Activated CD8-positive, alpha-beta T cell treated with anti-CD3 and anti-CD28 coated beads for 36 hours (primary cell): ENCODE measurements at regions not wholly inside any gene's neighbourhood (a gene's known extent, or its start where the extent isn't known, plus 50 kb on each side); places are given as distances from the start of the nearest gene placed in this dataset.

Experiments used
- ATAC-seq: fragments of 200-7000 bp; cut with Tn5 transposase; one replicate; pipeline ENCODE4 v1.10.0; 2021; ENCODE audit warnings: mild to moderate bottlenecking, moderate library complexity
- CTCF ChIA-PET: fragments of 350-600 bp; sonication (Branson Sonifier 250); formaldehyde crosslinking; loops from one replicate; lab custom pipeline; 2021; ENCODE audit warnings: antibody characterized with exemption; lab: Charles Lee
- POLR2A ChIA-PET: fragments of 350-600 bp; sonication (Branson Sonifier 250); formaldehyde crosslinking; loops from one replicate; lab custom pipeline; 2021; ENCODE audit warnings: antibody characterized with exemption; lab: Charles Lee
- DNase-seq: peaks from one replicate; pipeline ENCODE4 v3.0.0-alpha.2; 2020
- H3K27ac Mint-ChIP-seq: one replicate; pipeline ENCODE4 v1.8.0; 2021; ENCODE audit warnings: mild to moderate bottlenecking, mixed read lengths
- H3K27me3 Mint-ChIP-seq: one replicate; pipeline ENCODE4 v1.8.0; 2021; ENCODE audit warnings: mixed read lengths
- H3K36me3 Mint-ChIP-seq: one replicate; pipeline ENCODE4 v1.8.0; 2021; ENCODE audit warnings: low read depth, mixed read lengths
- H3K4me1 Mint-ChIP-seq: one replicate; pipeline ENCODE4 v1.8.0; 2021; ENCODE audit warnings: low read depth, mixed read lengths
- H3K4me3 Mint-ChIP-seq: one replicate; pipeline ENCODE4 v1.8.0; 2021; ENCODE audit warnings: mild to moderate bottlenecking, moderate library complexity, mixed read lengths
- H3K9me3 Mint-ChIP-seq: one replicate; pipeline ENCODE4 v1.8.0; 2021; ENCODE audit warnings: mixed read lengths
- CTCF ChIP-seq: fragments of 200-600 bp; IDR thresholded peaks from one replicate; pipeline ENCODE4 v1.8.0; 2022; ENCODE audit warnings: antibody characterized with exemption, mild to moderate bottlenecking
- intact Hi-C: fragments of 100-400 bp; cut with micrococcal nuclease; formaldehyde crosslinking; loops from one replicate; pipeline ENCODE4 v1.10.0; 2022

- H3K4me1 Mint-ChIP-seq = no peaks in the 10 kb centered on the region
- H3K36me3 Mint-ChIP-seq = no peaks in the 10 kb centered on the region
- H3K27me3 Mint-ChIP-seq = peaks cover 6% of the 10 kb centered on the region
- no peak for TF ChIP-seq CTCF
- no peaks in the 10 kb centered on the region for H3K9me3 Mint-ChIP-seq
- CTCF ChIA-PET = no interaction called here
- no peak overlapping the region for H3K27ac Mint-ChIP-seq
- intact Hi-C loops = no loop called here
- no peak for DNase-seq
- no peak for ATAC-seq
- POLR2A ChIA-PET = no interaction called here
- H3K4me3 Mint-ChIP-seq = no peak overlapping the region
Observed at GRCh38 chr2:234684466-234684865, 187.6 kb upstream of the ARL4C start.

- no peak for TF ChIP-seq CTCF
- H3K36me3 Mint-ChIP-seq = no peaks in the 10 kb centered on the region
- no peak for ATAC-seq
- no peak for DNase-seq
- intact Hi-C loops = no loop called here
- no peak overlapping the region for H3K27ac Mint-ChIP-seq
- POLR2A ChIA-PET = no interaction called here
- H3K9me3 Mint-ChIP-seq = no peaks in the 10 kb centered on the region
- H3K4me1 Mint-ChIP-seq = no peaks in the 10 kb centered on the region
- CTCF ChIA-PET = no interaction called here
- no peak overlapping the region for H3K4me3 Mint-ChIP-seq
- peaks cover 6% of the 10 kb centered on the region for H3K27me3 Mint-ChIP-seq
Observed at GRCh38 chr2:234683950-234684349, 187.1 kb upstream of the ARL4C start.

GRCh38 chr2:234682492-234683228 is 185.8 kb upstream of the ARL4C start:
- Mint-ChIP-seq H3K27me3 (peaks cover 6% of the 10 kb centered on the region), H3K27ac (no peak overlapping the region), H3K4me3 (no peak overlapping the region), H3K36me3 (no peaks in the 10 kb centered on the region), H3K4me1 (no peaks in the 10 kb centered on the region), H3K9me3 (no peaks in the 10 kb centered on the region)
- intact Hi-C loops = no loop called here
- ChIA-PET POLR2A (no interaction called here), CTCF (no interaction called here)
- DNase-seq = no peak
- no peak for TF ChIP-seq CTCF
- no peak for ATAC-seq

DNA sequence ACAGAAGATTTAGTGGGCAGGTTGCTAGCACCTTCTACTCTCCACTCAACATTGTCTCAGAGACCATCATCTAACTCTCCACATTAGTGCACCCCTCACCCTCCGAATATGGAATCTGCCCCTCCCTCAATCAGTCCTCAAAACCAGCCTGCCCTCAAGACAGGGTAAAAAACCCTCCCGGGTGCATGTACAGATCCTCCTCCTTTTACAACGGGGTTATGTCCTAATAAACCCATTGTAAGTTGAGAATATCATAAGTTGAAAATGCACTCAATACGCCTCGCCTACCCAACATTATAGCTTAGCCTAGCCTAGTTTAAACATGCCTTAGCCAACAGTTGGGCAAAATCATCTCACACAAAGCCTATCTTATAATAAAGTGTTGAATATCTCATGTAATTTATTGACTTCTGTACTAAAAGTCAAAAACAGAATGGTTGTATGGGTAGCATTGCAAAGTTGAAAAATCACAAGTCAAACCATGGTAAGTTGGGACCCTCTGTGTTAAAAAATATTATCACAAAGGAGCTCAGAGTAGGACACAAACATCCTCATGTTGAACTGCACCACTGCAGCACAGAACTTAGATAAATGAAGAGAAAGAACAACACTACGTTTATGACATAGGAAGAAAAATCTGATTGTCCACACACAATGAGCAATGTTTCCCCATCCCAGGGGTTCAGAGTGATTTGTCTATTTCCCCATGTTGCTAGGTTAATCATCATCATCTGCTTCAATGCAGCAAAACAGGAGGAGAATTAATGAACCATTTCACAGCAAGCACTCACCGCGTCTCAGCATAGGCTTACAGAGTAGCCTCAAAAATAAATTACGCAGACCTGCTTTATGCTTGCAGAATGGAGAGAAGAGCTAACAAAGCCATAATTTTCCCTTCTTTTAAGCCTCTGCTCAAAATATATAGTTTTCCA is 184.1 kb upstream of the ARL4C start:
- H3K4me1 Mint-ChIP-seq = no peaks in the 10 kb centered on the region
- DNase-seq (no peak), ATAC-seq (no peak)
- CTCF ChIA-PET = no interaction called here
- intact Hi-C loops = no loop called here
- H3K27ac Mint-ChIP-seq = no peak overlapping the region
- POLR2A ChIA-PET = no interaction called here
- TF ChIP-seq CTCF = no peak
- no peaks in the 10 kb centered on the region for H3K9me3 Mint-ChIP-seq
- no peak overlapping the region for H3K4me3 Mint-ChIP-seq
- no peaks in the 10 kb centered on the region for H3K36me3 Mint-ChIP-seq
- H3K27me3 Mint-ChIP-seq = peaks cover 6% of the 10 kb centered on the region
